Astrocyte (in vitro differentiated cells and primary cell): ENCODE measurements at regions not wholly inside any gene's neighbourhood (a gene's known extent, or its start where the extent isn't known, plus 50 kb on each side); places are given as distances from the start of the nearest gene placed in this dataset.

Experiments
- EZH2 ChIP-seq: IDR thresholded peaks from 2 replicates; pipeline ENCODE4 v1.6.1; 2012; ENCODE audit warnings: mild to moderate bottlenecking, low read length, inconsistent platforms; ENCODE audit not compliant: insufficient read depth
- TF ChIP-seq, protein P1 (sequence below): IDR thresholded peaks from 2 replicates; pipeline ENCODE4 v1.5.1; 2011; ENCODE audit warnings: low read depth, mild to moderate bottlenecking, inconsistent platforms, low read length, moderate library complexity; ENCODE audit not compliant: insufficient read depth

GRCh38 chr5:176723440-176723839, 76.2 kb downstream of the TSPAN17 start:
- TF ChIP-seq EZH2 = no peak
- TF ChIP-seq, protein P1, sequence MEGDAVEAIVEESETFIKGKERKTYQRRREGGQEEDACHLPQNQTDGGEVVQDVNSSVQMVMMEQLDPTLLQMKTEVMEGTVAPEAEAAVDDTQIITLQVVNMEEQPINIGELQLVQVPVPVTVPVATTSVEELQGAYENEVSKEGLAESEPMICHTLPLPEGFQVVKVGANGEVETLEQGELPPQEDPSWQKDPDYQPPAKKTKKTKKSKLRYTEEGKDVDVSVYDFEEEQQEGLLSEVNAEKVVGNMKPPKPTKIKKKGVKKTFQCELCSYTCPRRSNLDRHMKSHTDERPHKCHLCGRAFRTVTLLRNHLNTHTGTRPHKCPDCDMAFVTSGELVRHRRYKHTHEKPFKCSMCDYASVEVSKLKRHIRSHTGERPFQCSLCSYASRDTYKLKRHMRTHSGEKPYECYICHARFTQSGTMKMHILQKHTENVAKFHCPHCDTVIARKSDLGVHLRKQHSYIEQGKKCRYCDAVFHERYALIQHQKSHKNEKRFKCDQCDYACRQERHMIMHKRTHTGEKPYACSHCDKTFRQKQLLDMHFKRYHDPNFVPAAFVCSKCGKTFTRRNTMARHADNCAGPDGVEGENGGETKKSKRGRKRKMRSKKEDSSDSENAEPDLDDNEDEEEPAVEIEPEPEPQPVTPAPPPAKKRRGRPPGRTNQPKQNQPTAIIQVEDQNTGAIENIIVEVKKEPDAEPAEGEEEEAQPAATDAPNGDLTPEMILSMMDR = no peak
